ENCODE measurements at regions not wholly inside any gene's neighbourhood (a gene's known extent, or its start where the extent isn't known, plus 50 kb on each side); places are given as distances from the start of the nearest gene placed in this dataset.
"Not testable (repeated sequence)": the region's sequence is repeated elsewhere in the genome, so short reads cannot be mapped to it uniquely, and the experiment has no call there.

GRCh38 chr22:49657275-49657973, 170.2 kb downstream of the BRD1 start:
- Histone ChIP-seq H3K9me3 (ENCODE audit: low read length) (no peaks in the 10 kb centered on the region), H3K4me3 (ENCODE audit: low read depth in 1 of 2, low read length in 2 of 2) (peak overlapping the region in 1 of 2 donors; percentile 32), H3K9ac (ENCODE audit: low read length) (no peak overlapping the region), H3K27ac (ENCODE audit: low read depth, low read length) (no peak overlapping the region), H3K4me1 (ENCODE audit: insufficient read depth, low read length) (no peaks in the 10 kb centered on the region), H3K36me3 (ENCODE audit: insufficient read depth, low read length) (no peaks in the 10 kb centered on the region), H3K27me3 (ENCODE audit: control insufficient read depth in 1 of 2, insufficient read depth in 2 of 2, low read length in 2 of 2) (peaks cover 0 to 9% of the 10 kb centered on the region in 2 donors)

GRCh38 chr22:49656883-49657274, 170.8 kb downstream of the BRD1 start:
- not testable (repeated sequence) for H3K27ac ChIP-seq (ENCODE audit: low read depth, low read length); H3K9me3 ChIP-seq (ENCODE audit: low read length); H3K27me3 ChIP-seq (ENCODE audit: control insufficient read depth in 1 of 2, insufficient read depth in 2 of 2, low read length in 2 of 2); H3K4me1 ChIP-seq (ENCODE audit: insufficient read depth, low read length); H3K36me3 ChIP-seq (ENCODE audit: insufficient read depth, low read length); H3K9ac ChIP-seq (ENCODE audit: low read length)
- H3K4me3 ChIP-seq (ENCODE audit: low read depth in 1 of 2, low read length in 2 of 2): peak overlapping the region in 1 of 2 donors; percentile 32

- no peak overlapping the region for H3K9ac ChIP-seq (ENCODE audit: low read length)
- no peak overlapping the region for H3K27ac ChIP-seq (ENCODE audit: low read depth, low read length)
Observed at GRCh38 chr22:49656291-49656851, 171.3 kb downstream of the BRD1 start.

GRCh38 chr22:49655168-49655812, 172.4 kb downstream of the BRD1 start:
- no peaks in the 10 kb centered on the region for H3K27me3 ChIP-seq (ENCODE audit: control insufficient read depth in 1 of 2, insufficient read depth in 2 of 2, low read length in 2 of 2)
- no peak overlapping the region for H3K9ac ChIP-seq (ENCODE audit: low read length)
- no peak overlapping the region for H3K4me3 ChIP-seq (ENCODE audit: low read depth in 1 of 2, low read length in 2 of 2)
- no peak overlapping the region for H3K27ac ChIP-seq (ENCODE audit: low read depth, low read length)
- no peaks in the 10 kb centered on the region for H3K4me1 ChIP-seq (ENCODE audit: insufficient read depth, low read length)
- H3K9me3 ChIP-seq (ENCODE audit: low read length): no peaks in the 10 kb centered on the region
- no peaks in the 10 kb centered on the region for H3K36me3 ChIP-seq (ENCODE audit: insufficient read depth, low read length)

More at GRCh38 chr22:49656291-49656851, 171.3 kb downstream of the BRD1 start:
- Histone ChIP-seq H3K9me3 (ENCODE audit: low read length) (no peaks in the 10 kb centered on the region), H3K4me3 (ENCODE audit: low read depth in 1 of 2, low read length in 2 of 2) (no peak overlapping the region), H3K27me3 (ENCODE audit: control insufficient read depth in 1 of 2, insufficient read depth in 2 of 2, low read length in 2 of 2) (peaks cover 0 to 7% of the 10 kb centered on the region in 2 donors), H3K4me1 (ENCODE audit: insufficient read depth, low read length) (no peaks in the 10 kb centered on the region), H3K36me3 (ENCODE audit: insufficient read depth, low read length) (no peaks in the 10 kb centered on the region)

- no peak overlapping the region for H3K4me3 ChIP-seq (ENCODE audit: low read depth in 1 of 2, low read length in 2 of 2)
- no peaks in the 10 kb centered on the region for H3K36me3 ChIP-seq (ENCODE audit: insufficient read depth, low read length)
- no peak overlapping the region for H3K9ac ChIP-seq (ENCODE audit: low read length)
- H3K4me1 ChIP-seq (ENCODE audit: insufficient read depth, low read length): no peaks in the 10 kb centered on the region
- no peak overlapping the region for H3K27ac ChIP-seq (ENCODE audit: low read depth, low read length)
- H3K9me3 ChIP-seq (ENCODE audit: low read length): no peaks in the 10 kb centered on the region
- peaks cover 0 to 4% of the 10 kb centered on the region in 2 donors for H3K27me3 ChIP-seq (ENCODE audit: control insufficient read depth in 1 of 2, insufficient read depth in 2 of 2, low read length in 2 of 2)
Observed at GRCh38 chr22:49650336-49651241, 177.1 kb downstream of the BRD1 start.

GRCh38 chr22:49649166-49650068, 178.3 kb downstream of the BRD1 start:
- Histone ChIP-seq H3K9me3 (ENCODE audit: low read length) (no peaks in the 10 kb centered on the region), H3K4me1 (ENCODE audit: insufficient read depth, low read length) (no peaks in the 10 kb centered on the region), H3K9ac (ENCODE audit: low read length) (no peak overlapping the region), H3K27ac (ENCODE audit: low read depth, low read length) (no peak overlapping the region), H3K36me3 (ENCODE audit: insufficient read depth, low read length) (no peaks in the 10 kb centered on the region), H3K27me3 (ENCODE audit: control insufficient read depth in 1 of 2, insufficient read depth in 2 of 2, low read length in 2 of 2) (peaks cover 0 to 4% of the 10 kb centered on the region in 2 donors), H3K4me3 (ENCODE audit: low read depth in 1 of 2, low read length in 2 of 2) (no peak overlapping the region)

- H3K27ac ChIP-seq (ENCODE audit: low read depth, low read length): no peak overlapping the region
- peaks cover 0 to 4% of the 10 kb centered on the region in 2 donors for H3K27me3 ChIP-seq (ENCODE audit: control insufficient read depth in 1 of 2, insufficient read depth in 2 of 2, low read length in 2 of 2)
- H3K36me3 ChIP-seq (ENCODE audit: insufficient read depth, low read length): no peaks in the 10 kb centered on the region
- H3K9me3 ChIP-seq (ENCODE audit: low read length): no peaks in the 10 kb centered on the region
- H3K9ac ChIP-seq (ENCODE audit: low read length): no peak overlapping the region
- H3K4me1 ChIP-seq (ENCODE audit: insufficient read depth, low read length): no peaks in the 10 kb centered on the region
- no peak overlapping the region for H3K4me3 ChIP-seq (ENCODE audit: low read depth in 1 of 2, low read length in 2 of 2)
Observed at GRCh38 chr22:49648053-49648452, 179.6 kb downstream of the BRD1 start.

GRCh38 chr22:49647627-49648026, 180.0 kb downstream of the BRD1 start:
- H3K27ac ChIP-seq (ENCODE audit: low read depth, low read length): no peak overlapping the region
- no peak overlapping the region for H3K4me3 ChIP-seq (ENCODE audit: low read depth in 1 of 2, low read length in 2 of 2)
- H3K27me3 ChIP-seq (ENCODE audit: control insufficient read depth in 1 of 2, insufficient read depth in 2 of 2, low read length in 2 of 2): peaks cover 0 to 4% of the 10 kb centered on the region in 2 donors
- no peaks in the 10 kb centered on the region for H3K4me1 ChIP-seq (ENCODE audit: insufficient read depth, low read length)
- H3K9me3 ChIP-seq (ENCODE audit: low read length): no peaks in the 10 kb centered on the region
- no peak overlapping the region for H3K9ac ChIP-seq (ENCODE audit: low read length)
- H3K36me3 ChIP-seq (ENCODE audit: insufficient read depth, low read length): no peaks in the 10 kb centered on the region

GRCh38 chr22:49646876-49647275, 180.8 kb downstream of the BRD1 start:
- Histone ChIP-seq H3K4me3 (ENCODE audit: low read depth in 1 of 2, low read length in 2 of 2) (no peak overlapping the region), H3K27ac (ENCODE audit: low read depth, low read length) (no peak overlapping the region), H3K27me3 (ENCODE audit: control insufficient read depth in 1 of 2, insufficient read depth in 2 of 2, low read length in 2 of 2) (peaks cover 0 to 4% of the 10 kb centered on the region in 2 donors), H3K9me3 (ENCODE audit: low read length) (no peaks in the 10 kb centered on the region), H3K36me3 (ENCODE audit: insufficient read depth, low read length) (no peaks in the 10 kb centered on the region), H3K4me1 (ENCODE audit: insufficient read depth, low read length) (no peaks in the 10 kb centered on the region), H3K9ac (ENCODE audit: low read length) (no peak overlapping the region)

- Histone ChIP-seq H3K27ac (ENCODE audit: low read depth, low read length) (no peak overlapping the region), H3K9ac (ENCODE audit: low read length) (no peak overlapping the region), H3K4me3 (ENCODE audit: low read depth in 1 of 2, low read length in 2 of 2) (no peak overlapping the region), H3K27me3 (ENCODE audit: control insufficient read depth in 1 of 2, insufficient read depth in 2 of 2, low read length in 2 of 2) (peaks cover 0 to 4% of the 10 kb centered on the region in 2 donors), H3K9me3 (ENCODE audit: low read length) (no peaks in the 10 kb centered on the region), H3K4me1 (ENCODE audit: insufficient read depth, low read length) (no peaks in the 10 kb centered on the region), H3K36me3 (ENCODE audit: insufficient read depth, low read length) (no peaks in the 10 kb centered on the region)
Observed at GRCh38 chr22:49645791-49646550, 181.7 kb downstream of the BRD1 start.
